OCI-LY7 (cell line): ENCODE measurements at regions not wholly inside any gene's neighbourhood (a gene's known extent, or its start where the extent isn't known, plus 50 kb on each side); places are given as distances from the start of the nearest gene placed in this dataset.

Experiments
- EZH2phosphoT487 ChIP-seq: fragments of 200-600 bp; sonication (generic); IDR thresholded peaks from 2 replicates; pipeline ENCODE4 v1.6.1; 2018; ENCODE audit warnings: low read depth, borderline replicate concordance, mild to moderate bottlenecking, mixed run types, antibody characterized with exemption, low read length, moderate library complexity, mixed read lengths
- TF ChIP-seq, protein P1 (sequence below): fragments of 200-600 bp; sonication (generic); conservative IDR thresholded peaks from 2 replicates; pipeline ENCODE4 v1.5.1; 2014; ENCODE audit warnings: mild to moderate bottlenecking, antibody characterized with exemption, low read length, moderate library complexity, mixed read lengths

DNA sequence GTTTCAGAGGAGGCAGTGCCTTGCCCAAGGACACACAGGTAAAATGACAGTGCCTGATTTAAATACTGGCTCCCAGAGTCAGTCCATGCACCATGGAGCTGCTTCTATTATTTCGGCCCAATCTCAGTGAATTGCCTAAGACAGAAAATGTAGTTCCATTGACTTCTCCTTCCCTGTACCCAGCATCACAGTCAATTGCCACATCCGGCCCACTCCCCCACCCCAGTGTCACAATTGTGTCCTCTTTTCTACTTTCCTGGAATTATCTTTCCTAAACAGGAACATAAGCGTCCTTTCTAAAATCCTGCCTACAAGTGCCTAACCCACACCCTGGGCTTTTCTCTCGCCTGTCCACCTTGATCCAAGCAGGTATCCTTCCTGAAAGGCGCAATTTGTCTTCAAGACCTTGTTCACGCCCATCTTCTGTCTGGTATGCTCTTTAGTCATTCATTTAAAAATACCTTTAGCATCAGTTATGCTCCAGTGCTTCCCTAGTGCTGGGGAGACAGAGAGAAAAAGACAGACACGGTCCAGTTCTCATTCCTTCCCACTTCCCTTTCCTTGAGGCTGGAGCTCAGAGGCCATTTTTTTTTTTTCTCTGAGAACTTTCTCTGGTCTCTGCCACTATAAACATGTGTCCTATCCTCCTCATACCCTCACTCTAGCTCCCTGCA lies 411.4 kb downstream of the LIG4 start:
- TF ChIP-seq, protein P1, sequence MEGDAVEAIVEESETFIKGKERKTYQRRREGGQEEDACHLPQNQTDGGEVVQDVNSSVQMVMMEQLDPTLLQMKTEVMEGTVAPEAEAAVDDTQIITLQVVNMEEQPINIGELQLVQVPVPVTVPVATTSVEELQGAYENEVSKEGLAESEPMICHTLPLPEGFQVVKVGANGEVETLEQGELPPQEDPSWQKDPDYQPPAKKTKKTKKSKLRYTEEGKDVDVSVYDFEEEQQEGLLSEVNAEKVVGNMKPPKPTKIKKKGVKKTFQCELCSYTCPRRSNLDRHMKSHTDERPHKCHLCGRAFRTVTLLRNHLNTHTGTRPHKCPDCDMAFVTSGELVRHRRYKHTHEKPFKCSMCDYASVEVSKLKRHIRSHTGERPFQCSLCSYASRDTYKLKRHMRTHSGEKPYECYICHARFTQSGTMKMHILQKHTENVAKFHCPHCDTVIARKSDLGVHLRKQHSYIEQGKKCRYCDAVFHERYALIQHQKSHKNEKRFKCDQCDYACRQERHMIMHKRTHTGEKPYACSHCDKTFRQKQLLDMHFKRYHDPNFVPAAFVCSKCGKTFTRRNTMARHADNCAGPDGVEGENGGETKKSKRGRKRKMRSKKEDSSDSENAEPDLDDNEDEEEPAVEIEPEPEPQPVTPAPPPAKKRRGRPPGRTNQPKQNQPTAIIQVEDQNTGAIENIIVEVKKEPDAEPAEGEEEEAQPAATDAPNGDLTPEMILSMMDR: no peak
- TF ChIP-seq EZH2phosphoT487: no peak
